GM10248 (cell line): ENCODE measurements at regions not wholly inside any gene's neighbourhood (a gene's known extent, or its start where the extent isn't known, plus 50 kb on each side); places are given as distances from the start of the nearest gene placed in this dataset.

ENCODE experiments used
- CTCF ChIA-PET: fragments of 300-600 bp; sonication (Branson Sonifier 250); formaldehyde crosslinking; extraction: SDS; loops from one replicate; lab custom pipeline; 2021; ENCODE audit warnings: antibody characterized with exemption; lab: Yijun Ruan, JAX
- POLR2A ChIA-PET: fragments of 350-650 bp; sonication (Branson Sonifier 250); formaldehyde crosslinking; extraction: SDS; loops from one replicate; lab custom pipeline; 2020; ENCODE audit warnings: antibody characterized with exemption; lab: Yijun Ruan, JAX
- DNase-seq: peaks from one replicate; pipeline ENCODE4 v3.0.0; 2012; ENCODE audit errors: extremely low spot score
- CTCF ChIP-seq: IDR thresholded peaks from 2 replicates; pipeline ENCODE4 v1.5.1; 2012; ENCODE audit warnings: mild to moderate bottlenecking, low read depth; ENCODE audit errors: extremely low read depth, missing control alignments, control extremely low read depth

GRCh38 chr9:8136477-8136876 lies 336.9 kb upstream of the DMAC1 start:
- CTCF ChIA-PET, result no interaction called here
- no peak for DNase-seq
- TF ChIP-seq CTCF, result no peak
- POLR2A ChIA-PET, result no interaction called here

GRCh38 chr9:8134635-8135034 lies 335.1 kb upstream of the DMAC1 start:
- CTCF ChIA-PET, result interaction anchor here (1.0 kb wide), 1 partner anchor 24 kb away, joined by 3 read pairs; no protein-coding TSS in a partner anchor
- POLR2A ChIA-PET, result no interaction called here
- DNase-seq, result no peak
- no peak for TF ChIP-seq CTCF

DNA sequence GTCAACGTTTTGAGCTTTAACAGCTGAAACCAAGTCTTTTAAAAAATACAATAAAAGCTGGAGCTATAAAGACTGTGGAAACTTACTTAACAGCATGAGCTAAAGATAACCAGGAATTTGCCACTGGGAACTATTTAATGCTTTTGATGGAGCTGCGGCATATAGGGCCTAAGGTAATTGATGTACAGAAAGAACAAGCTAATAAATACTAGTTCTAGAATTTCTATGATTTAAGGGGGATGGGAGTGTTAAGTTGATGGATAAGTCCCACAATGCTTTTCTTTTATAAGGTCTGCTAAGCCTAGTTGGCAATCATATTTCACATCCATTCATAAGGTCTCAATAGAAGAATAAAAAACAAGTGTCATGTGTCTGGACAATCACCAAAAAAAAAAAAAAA lies 334.0 kb upstream of the DMAC1 start:
- POLR2A ChIA-PET, result no interaction called here
- DNase-seq, result no peak
- CTCF ChIA-PET, result interaction anchor here (0.8 to 1.7 kb wide), 6 partner anchors 9 to 77 kb away, joined by 3 read pairs; no protein-coding TSS in a partner anchor
- TF ChIP-seq CTCF, result no peak

DNA sequence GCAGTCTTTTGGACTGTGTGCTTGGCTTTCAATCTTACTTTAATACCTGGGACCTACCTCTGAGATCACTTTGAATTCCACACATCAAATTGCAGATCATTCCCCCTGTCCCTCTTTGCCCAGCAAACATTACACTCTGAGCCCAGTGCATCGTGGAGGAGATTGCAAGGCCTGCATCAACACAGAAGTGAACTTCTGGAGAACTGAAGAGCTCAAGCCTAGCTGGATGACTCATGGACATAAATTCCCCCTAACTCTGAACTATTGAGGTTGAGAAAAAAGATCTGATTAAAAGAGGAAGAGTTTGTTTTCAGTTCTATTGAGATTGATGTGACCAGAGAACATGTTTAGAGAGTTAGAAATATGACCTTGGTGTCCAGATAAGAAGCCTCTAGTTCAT lies 316.0 kb upstream of the DMAC1 start:
- POLR2A ChIA-PET, result no interaction called here

GRCh38 chr9:8114826-8115225 lies 315.2 kb upstream of the DMAC1 start:
- POLR2A ChIA-PET, result no interaction called here
- DNase-seq, result no peak
- CTCF ChIA-PET, result no interaction called here
- no peak for TF ChIP-seq CTCF

More for the DNA sequence above, 316.0 kb upstream of the DMAC1 start:
- no peak for TF ChIP-seq CTCF
- CTCF ChIA-PET, result interaction anchor here (1.4 kb wide), 1 partner anchor 18 kb away, joined by 3 read pairs; no protein-coding TSS in a partner anchor
- no peak for DNase-seq

GRCh38 chr9:8106362-8106761 lies 306.8 kb upstream of the DMAC1 start:
- no peak for TF ChIP-seq CTCF
- no peak for DNase-seq
- POLR2A ChIA-PET, result no interaction called here
- CTCF ChIA-PET, result interaction anchor here (1.0 kb wide), 1 partner anchor 12 kb away, joined by 3 read pairs; no protein-coding TSS in a partner anchor
